GM13977 (cell line): ENCODE measurements at regions not wholly inside any gene's neighbourhood (a gene's known extent, or its start where the extent isn't known, plus 50 kb on each side); places are given as distances from the start of the nearest gene placed in this dataset.

Experiments used
- DNase-seq: peaks from one replicate; pipeline ENCODE4 v3.0.0; 2012; ENCODE audit warnings: low spot score
- in situ Hi-C: fragments of 300-500 bp; cut with MboI; formaldehyde crosslinking; loops from one replicate; pipeline ENCODE4 v1.12.0; 2022; ENCODE audit warnings: low sequenced_read_pairs, low pct_unique_long_range_greater_than_20kb, mixed read lengths, inconsistent platforms; ENCODE audit not compliant: unreplicated experiment
- TF ChIP-seq, protein P1 (sequence below): IDR thresholded peaks from 2 replicates; pipeline ENCODE4 v1.5.1; 2012; ENCODE audit warnings: mild to moderate bottlenecking, control low read depth; ENCODE audit not compliant: insufficient read depth; ENCODE audit errors: extremely low read depth, missing control alignments

DNA sequence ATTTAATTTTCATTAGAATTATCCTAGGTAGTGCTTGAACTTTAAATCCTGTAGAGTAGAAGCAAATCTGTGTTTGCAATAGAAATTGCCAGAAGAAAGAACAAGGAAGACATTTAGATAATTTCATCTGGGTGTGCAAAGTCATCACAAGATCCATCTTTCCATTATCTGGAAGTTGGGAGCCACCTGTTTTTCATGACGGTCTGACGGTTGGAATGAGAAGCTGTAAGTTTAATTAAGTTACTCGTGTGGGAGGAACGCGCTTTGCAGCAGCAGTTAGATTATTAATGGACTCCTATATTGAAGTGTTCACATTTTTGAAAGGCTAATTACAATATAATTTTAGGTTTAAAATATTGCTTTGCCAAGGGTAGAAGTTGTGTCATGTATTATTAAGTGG, 69.9 kb upstream of the PARD3B start:
- DNase-seq: no peak
- in situ Hi-C loops: no loop called here

DNA sequence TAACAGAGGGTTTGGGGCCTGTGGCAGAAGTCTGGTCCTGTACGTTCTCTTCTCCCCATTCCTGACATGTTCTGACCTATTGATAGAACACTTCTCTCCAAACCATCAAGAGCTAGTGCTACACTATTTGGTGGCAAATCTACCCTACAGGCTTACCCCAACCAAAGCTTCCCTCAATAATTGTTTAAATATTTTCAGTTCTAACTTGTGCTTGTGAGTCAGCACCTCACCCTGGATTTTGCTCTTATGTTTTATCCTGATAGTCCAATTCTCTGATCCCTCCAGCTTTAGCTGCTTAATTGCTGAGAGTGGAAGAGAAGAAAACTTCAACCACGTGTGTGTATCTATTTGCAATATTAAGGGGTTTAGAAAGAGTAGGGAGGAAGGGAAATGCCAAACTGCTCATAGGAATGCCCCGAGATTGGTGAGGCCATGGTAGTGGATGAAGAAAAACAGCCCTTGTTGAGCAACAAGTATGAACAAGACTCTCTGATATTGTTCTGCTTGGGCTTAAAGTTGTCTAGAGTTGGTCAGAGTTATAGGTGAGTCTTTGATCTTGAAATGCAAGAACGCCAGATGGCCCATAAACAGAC, 67.8 kb upstream of the PARD3B start:
- no peak for DNase-seq
- in situ Hi-C loops: no loop called here
- TF ChIP-seq, protein P1, sequence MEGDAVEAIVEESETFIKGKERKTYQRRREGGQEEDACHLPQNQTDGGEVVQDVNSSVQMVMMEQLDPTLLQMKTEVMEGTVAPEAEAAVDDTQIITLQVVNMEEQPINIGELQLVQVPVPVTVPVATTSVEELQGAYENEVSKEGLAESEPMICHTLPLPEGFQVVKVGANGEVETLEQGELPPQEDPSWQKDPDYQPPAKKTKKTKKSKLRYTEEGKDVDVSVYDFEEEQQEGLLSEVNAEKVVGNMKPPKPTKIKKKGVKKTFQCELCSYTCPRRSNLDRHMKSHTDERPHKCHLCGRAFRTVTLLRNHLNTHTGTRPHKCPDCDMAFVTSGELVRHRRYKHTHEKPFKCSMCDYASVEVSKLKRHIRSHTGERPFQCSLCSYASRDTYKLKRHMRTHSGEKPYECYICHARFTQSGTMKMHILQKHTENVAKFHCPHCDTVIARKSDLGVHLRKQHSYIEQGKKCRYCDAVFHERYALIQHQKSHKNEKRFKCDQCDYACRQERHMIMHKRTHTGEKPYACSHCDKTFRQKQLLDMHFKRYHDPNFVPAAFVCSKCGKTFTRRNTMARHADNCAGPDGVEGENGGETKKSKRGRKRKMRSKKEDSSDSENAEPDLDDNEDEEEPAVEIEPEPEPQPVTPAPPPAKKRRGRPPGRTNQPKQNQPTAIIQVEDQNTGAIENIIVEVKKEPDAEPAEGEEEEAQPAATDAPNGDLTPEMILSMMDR: no peak

More for the DNA sequence above, 69.9 kb upstream of the PARD3B start:
- TF ChIP-seq, protein P1: no peak

DNA sequence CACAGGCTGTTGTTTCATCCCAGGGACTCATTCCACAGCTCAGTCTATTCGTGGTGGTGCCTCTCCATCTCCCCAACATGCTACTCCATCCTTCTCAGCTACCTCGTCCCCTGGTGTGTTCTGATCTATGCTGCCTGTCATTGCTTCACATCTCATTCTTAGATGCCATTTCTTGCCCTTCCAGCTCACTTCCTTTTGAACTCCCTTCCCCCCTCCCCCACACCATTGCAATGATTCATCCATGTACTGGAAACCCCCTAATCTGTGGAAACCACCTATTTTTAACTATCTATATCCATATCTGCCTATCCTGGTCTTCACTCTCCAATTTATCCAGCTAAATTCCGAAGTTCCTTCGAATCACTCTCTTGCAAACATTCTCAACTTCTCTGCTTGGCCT, 65.7 kb upstream of the PARD3B start:
- in situ Hi-C loops: no loop called here

DNA sequence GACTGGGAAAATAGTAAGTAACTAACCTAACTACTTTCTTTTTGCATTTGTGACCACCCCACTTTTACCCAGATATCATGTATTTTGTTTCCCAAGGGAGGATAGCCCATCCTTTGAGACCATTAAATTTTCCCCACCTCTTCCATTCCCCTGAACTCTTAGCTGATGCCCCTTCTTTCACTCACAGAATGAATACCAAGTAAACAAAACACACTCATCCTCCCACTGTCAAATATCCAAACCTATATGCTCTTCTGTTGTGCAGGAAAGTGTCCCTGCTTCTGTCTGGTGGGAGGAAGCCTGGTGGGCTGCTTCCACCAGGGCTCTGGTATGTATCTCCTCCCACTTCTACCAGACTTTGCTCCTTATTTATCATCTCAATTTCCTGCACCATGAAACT, 64.6 kb upstream of the PARD3B start:
- no peak for DNase-seq
- TF ChIP-seq, protein P1: no peak
- in situ Hi-C loops: no loop called here

More for the DNA sequence above, 65.7 kb upstream of the PARD3B start:
- TF ChIP-seq, protein P1: no peak
- DNase-seq: no peak

DNA sequence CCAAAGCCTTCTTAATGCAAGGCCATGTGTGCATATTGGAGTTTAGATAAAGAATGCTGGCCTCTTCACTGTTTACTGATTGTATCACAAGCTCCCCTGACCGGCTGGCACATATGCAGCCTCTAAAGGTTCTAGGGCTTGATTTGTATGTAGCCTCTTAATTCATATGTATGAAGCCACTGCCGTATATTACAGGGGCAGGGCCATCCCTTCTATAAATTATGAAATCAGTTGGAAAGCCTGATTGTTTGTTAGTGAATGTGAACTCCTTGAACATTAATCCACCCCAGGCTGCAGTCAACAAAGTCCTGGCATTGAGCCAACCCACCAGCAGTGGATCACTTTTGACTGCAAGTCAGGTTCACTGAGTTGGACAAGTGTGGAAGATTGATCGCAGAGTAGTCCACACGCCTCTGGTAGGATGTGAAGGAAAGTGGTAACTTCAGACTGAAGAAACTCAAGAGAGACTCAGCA, 61.6 kb upstream of the PARD3B start:
- TF ChIP-seq, protein P1: no peak
- in situ Hi-C loops: no loop called here
- no peak for DNase-seq

DNA sequence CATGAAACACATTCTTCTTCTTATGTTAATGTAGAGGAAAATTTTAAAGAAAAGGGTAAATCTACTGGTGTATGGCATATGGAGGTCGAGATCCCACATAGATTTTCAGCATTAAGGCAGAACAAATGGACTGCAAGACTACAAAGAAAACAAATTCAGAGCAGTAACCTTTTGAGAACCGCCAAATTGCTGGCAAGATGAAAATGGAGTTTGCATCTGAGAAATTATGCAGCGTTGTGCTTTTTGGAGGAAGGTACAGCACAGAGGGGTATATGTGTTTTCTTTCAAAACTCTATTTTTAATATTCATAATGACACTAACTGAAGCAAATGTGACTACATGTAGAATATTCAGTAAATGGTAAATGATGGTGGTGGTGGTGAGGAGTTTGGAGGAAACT, 59.0 kb upstream of the PARD3B start:
- TF ChIP-seq, protein P1: no peak
- in situ Hi-C loops: no loop called here
- DNase-seq: no peak
